Activated naive CD8-positive, alpha-beta T cell treated with anti-CD3 and anti-CD28 coated beads, Interleukin-2, amount 10 ng/mL, durations not matched to agents 7 days and 5 days (primary cell): ENCODE measurements at regions not wholly inside any gene's neighbourhood (a gene's known extent, or its start where the extent isn't known, plus 50 kb on each side); places are given as distances from the start of the nearest gene placed in this dataset.

ENCODE experiments used
- ATAC-seq: fragments of 150-1000 bp; cut with Tn5 transposase; one replicate; pipeline ENCODE4 v1.10.0; 2021; ENCODE audit warnings: low read depth, moderate library complexity
- POLR2A ChIA-PET: fragments of 350-600 bp; sonication (Branson Sonifier 250); formaldehyde crosslinking; loops from one replicate; lab custom pipeline; 2021; ENCODE audit warnings: antibody characterized with exemption; lab: Charles Lee
- DNase-seq: peaks from one replicate; pipeline ENCODE4 v3.0.0; 2021
- H3K27ac Mint-ChIP-seq: one replicate; pipeline ENCODE4 v1.8.0; 2022; ENCODE audit warnings: mild to moderate bottlenecking, mixed read lengths
- H3K27me3 Mint-ChIP-seq: one replicate; pipeline ENCODE4 v1.8.0; 2022; ENCODE audit warnings: mild to moderate bottlenecking, moderate library complexity, mixed read lengths
- H3K36me3 Mint-ChIP-seq: one replicate; pipeline ENCODE4 v1.8.0; 2021; ENCODE audit warnings: mild to moderate bottlenecking, mixed read lengths
- H3K4me1 Mint-ChIP-seq: one replicate; pipeline ENCODE4 v1.8.0; 2021; ENCODE audit warnings: mixed read lengths
- H3K4me3 Mint-ChIP-seq: one replicate; pipeline ENCODE4 v1.8.0; 2022; ENCODE audit warnings: mild to moderate bottlenecking, moderate library complexity, mixed read lengths
- H3K9me3 Mint-ChIP-seq: one replicate; pipeline ENCODE4 v1.8.0; 2021; ENCODE audit warnings: mixed read lengths

DNA sequence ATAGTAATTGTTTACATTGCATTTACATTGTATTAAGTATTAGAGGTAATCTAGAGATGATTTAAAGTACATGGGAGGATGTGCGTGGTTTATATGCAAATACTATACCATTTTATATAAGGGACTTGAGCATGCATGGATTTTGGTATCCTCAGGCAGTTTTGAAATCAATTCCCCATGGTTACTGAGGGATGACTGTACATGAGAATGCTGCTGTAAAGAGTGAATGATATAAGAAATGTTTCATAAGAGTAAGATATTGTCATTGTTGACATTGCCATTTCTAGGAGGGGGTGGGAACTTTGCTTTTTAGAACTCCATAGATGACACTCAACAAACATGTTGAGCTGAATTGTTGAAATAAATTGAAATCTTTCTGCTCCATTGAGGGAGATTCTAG, 185.0 kb downstream of the SEMA6A start:
- no peak for ATAC-seq
- H3K4me3 Mint-ChIP-seq = no peak overlapping the region

DNA sequence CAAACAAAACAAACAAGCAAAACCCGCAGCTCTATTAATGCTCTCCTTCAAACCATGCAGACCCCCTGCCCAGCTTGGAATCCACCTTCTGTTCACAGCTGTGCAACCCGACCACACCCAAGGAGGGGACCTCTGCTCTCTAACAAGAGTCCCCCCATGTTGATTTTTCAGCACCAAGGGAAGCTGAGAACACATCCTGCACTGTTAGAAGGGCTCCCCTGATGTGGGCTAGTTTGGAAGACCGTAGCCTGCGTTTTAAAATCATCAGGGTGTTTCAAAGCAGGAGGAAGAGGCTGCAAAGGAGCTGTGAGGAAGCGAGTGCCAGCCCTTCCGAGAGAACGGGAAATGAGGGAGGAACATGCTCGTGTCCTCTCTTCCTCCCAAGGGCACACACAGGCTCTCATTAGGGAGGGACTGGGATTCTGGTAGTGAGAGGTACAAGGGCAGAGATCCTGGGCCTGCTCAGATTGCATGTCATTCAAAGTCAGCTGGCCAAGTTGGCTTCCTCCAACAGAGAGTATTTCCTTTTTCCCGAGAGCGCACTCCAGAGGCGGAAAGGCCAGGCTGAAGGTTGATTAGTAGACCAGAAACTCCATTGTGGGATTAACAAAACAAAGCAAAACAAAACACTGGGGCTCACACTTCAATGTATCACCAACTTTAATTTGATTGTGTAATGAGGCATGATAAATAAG, 185.9 kb downstream of the SEMA6A start:
- peaks cover 3% of the 10 kb centered on the region for H3K9me3 Mint-ChIP-seq
- no peak for DNase-seq
- POLR2A ChIA-PET = no interaction called here
- no peak for ATAC-seq
- no peaks in the 10 kb centered on the region for H3K36me3 Mint-ChIP-seq
- H3K27ac Mint-ChIP-seq = no peak overlapping the region
- no peaks in the 10 kb centered on the region for H3K27me3 Mint-ChIP-seq
- H3K4me3 Mint-ChIP-seq = no peak overlapping the region
- no peaks in the 10 kb centered on the region for H3K4me1 Mint-ChIP-seq

More for the DNA sequence above, 185.0 kb downstream of the SEMA6A start:
- no peak for DNase-seq
- H3K9me3 Mint-ChIP-seq = peaks cover 3% of the 10 kb centered on the region
- H3K27me3 Mint-ChIP-seq = no peaks in the 10 kb centered on the region
- POLR2A ChIA-PET = no interaction called here
- no peaks in the 10 kb centered on the region for H3K4me1 Mint-ChIP-seq
- H3K27ac Mint-ChIP-seq = no peak overlapping the region
- H3K36me3 Mint-ChIP-seq = no peaks in the 10 kb centered on the region

GRCh38 chr5:116387738-116388137, 186.9 kb downstream of the SEMA6A start:
- no peak overlapping the region for H3K4me3 Mint-ChIP-seq
- no peak for DNase-seq
- H3K4me1 Mint-ChIP-seq = no peaks in the 10 kb centered on the region
- ATAC-seq = no peak
- no peaks in the 10 kb centered on the region for H3K27me3 Mint-ChIP-seq
- H3K9me3 Mint-ChIP-seq = peaks cover 3% of the 10 kb centered on the region
- POLR2A ChIA-PET = no interaction called here
- no peak overlapping the region for H3K27ac Mint-ChIP-seq
- no peaks in the 10 kb centered on the region for H3K36me3 Mint-ChIP-seq

GRCh38 chr5:116386633-116387032, 188.0 kb downstream of the SEMA6A start:
- ATAC-seq (no peak), DNase-seq (no peak)
- no peak overlapping the region for H3K27ac Mint-ChIP-seq
- POLR2A ChIA-PET = no interaction called here
- H3K4me3 Mint-ChIP-seq = no peak overlapping the region
- no peaks in the 10 kb centered on the region for H3K27me3 Mint-ChIP-seq
- peaks cover 3% of the 10 kb centered on the region for H3K9me3 Mint-ChIP-seq
- H3K4me1 Mint-ChIP-seq = no peaks in the 10 kb centered on the region
- H3K36me3 Mint-ChIP-seq = peaks cover 2% of the 10 kb centered on the region

DNA sequence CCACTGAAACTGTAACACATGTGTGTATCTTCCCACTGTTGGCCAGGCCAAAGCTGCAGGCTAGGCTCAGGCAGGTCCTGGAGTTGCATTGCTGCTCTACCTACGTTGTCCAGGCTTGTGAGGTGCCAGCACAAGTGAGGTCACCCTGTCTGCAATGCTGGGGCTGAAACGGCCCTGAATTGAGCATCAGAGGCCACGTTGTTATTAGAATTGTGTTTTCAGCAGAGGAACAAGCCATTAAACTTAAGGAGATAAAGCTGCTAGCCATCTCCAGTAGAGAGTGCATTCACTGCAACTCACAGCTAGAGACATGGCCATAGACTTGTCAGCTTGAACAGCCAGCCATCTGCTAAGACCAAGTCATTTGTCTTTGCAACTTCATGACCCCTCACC, 191.8 kb downstream of the SEMA6A start:
- no peak overlapping the region for H3K4me3 Mint-ChIP-seq
- DNase-seq (no peak), ATAC-seq (no peak)
- POLR2A ChIA-PET = no interaction called here
- H3K4me1 Mint-ChIP-seq = no peaks in the 10 kb centered on the region
- peaks cover 5% of the 10 kb centered on the region for H3K36me3 Mint-ChIP-seq
- H3K9me3 Mint-ChIP-seq = peaks cover 2% of the 10 kb centered on the region
- no peak overlapping the region for H3K27ac Mint-ChIP-seq
- H3K27me3 Mint-ChIP-seq = no peaks in the 10 kb centered on the region

DNA sequence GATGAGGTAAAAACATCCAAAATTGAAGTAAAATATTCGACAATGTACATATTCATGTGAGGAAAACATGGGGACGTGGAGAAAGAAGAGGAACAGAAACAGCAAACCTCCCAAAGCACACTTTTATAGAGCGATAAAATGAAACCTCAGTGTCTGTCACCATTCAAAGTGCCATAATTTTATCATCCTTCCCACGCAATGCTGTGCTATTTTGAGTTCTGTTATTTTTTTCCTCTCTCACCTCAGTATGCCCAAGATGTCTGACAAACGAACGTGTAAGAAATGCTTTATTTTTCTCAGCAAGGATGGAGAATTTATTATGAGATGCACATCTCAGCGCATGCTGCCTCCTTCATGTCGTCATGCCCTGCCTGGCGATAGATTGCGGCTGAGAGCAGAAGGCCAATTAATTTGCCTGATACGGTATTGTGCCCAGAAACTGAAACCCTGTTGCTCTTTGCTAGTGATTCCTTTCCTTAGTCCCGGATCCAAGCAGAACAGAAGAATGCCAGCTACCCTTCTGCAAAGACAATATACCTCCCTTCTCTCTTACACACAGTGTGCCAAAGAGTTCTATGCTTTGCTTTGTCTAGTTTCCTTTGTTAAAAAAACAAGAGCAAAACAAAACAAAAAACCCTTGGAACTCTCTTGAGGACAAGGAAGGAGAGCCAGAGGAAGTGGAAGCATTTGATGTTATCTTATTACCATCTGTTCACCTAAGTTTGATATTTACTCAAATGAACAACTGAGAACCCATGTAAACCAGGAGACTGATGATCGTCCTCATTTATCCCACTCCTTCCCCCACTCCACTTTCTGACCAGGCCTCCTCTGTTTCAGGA, 192.4 kb downstream of the SEMA6A start:
- no peaks in the 10 kb centered on the region for H3K27me3 Mint-ChIP-seq
- POLR2A ChIA-PET = no interaction called here
- peaks cover 5% of the 10 kb centered on the region for H3K36me3 Mint-ChIP-seq
- peaks cover 2% of the 10 kb centered on the region for H3K9me3 Mint-ChIP-seq
- ATAC-seq (no peak), DNase-seq (no peak)
- no peak overlapping the region for H3K27ac Mint-ChIP-seq
- no peaks in the 10 kb centered on the region for H3K4me1 Mint-ChIP-seq
- no peak overlapping the region for H3K4me3 Mint-ChIP-seq

DNA sequence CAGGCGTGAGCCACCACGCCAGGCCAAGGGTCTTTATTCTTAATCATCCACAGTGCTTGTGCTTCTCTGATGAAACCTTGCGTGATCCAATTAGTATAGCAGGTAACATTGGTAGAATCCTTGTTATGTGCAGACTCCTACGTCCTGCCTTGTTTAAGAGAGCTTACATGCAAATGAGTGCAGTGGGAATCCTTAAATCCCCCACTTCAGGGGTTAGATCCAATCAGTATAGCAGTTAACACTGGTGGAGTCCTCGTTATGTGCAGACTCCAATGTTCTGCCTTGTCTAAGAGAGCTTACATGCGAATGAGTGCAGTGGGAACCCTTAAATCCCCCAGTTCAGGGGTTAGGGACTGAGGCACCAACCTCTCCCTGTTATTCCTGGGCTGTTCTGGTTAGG, 193.4 kb downstream of the SEMA6A start:
- H3K27me3 Mint-ChIP-seq = no peaks in the 10 kb centered on the region
- POLR2A ChIA-PET = no interaction called here
- no peak overlapping the region for H3K27ac Mint-ChIP-seq
- ATAC-seq = no peak
- H3K36me3 Mint-ChIP-seq = peaks cover 5% of the 10 kb centered on the region
- DNase-seq = no peak
- H3K9me3 Mint-ChIP-seq = peaks cover 2% of the 10 kb centered on the region
- no peaks in the 10 kb centered on the region for H3K4me1 Mint-ChIP-seq
- H3K4me3 Mint-ChIP-seq = no peak overlapping the region

GRCh38 chr5:116380621-116381020, 194.0 kb downstream of the SEMA6A start:
- Mint-ChIP-seq H3K4me1 (no peaks in the 10 kb centered on the region), H3K4me3 (no peak overlapping the region), H3K36me3 (peaks cover 5% of the 10 kb centered on the region), H3K27me3 (no peaks in the 10 kb centered on the region), H3K27ac (no peak overlapping the region), H3K9me3 (no peaks in the 10 kb centered on the region)
- DNase-seq (no peak), ATAC-seq (no peak)
- POLR2A ChIA-PET = no interaction called here

DNA sequence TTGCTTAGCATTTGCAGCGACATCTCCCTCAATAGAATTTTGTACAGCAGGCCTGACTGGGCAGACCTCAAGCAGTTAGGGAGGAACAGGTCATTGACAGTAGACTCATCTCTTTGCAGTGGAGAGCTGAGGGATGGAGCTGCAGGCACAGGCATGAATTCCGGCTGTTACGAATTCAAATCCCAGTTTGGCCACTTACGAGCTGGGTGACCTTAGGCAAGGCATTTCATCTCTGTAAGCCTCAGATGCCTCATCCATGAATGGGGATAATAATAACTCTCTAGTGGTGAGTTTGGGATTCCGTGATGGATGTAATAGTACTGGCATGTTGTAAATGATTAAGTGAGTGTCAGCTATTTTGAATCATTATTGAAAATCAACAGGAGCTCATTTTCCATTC, 195.3 kb downstream of the SEMA6A start:
- H3K4me3 Mint-ChIP-seq = no peak overlapping the region
- H3K4me1 Mint-ChIP-seq = no peaks in the 10 kb centered on the region
- peaks cover 5% of the 10 kb centered on the region for H3K36me3 Mint-ChIP-seq
- H3K27ac Mint-ChIP-seq = no peak overlapping the region
- no peaks in the 10 kb centered on the region for H3K9me3 Mint-ChIP-seq
- ATAC-seq = no peak
- no peak for DNase-seq
- POLR2A ChIA-PET = no interaction called here
- no peaks in the 10 kb centered on the region for H3K27me3 Mint-ChIP-seq

DNA sequence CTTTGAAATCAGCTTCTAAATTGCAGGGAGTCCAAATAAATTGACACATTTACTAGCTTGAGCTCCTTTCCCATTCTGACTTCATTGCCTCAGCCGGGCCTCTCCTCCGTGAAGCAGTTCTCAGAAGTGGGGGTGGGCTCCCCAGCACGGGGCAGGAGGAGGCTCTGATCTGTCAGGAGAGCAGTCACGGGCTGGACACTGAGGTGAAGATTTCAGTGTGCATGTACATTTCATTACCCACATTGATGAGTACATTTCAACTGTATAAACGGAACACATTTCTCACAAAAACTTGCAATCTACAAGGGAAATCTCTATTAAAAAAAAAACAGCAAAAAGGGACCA, 195.9 kb downstream of the SEMA6A start:
- Mint-ChIP-seq H3K4me3 (no peak overlapping the region), H3K4me1 (no peaks in the 10 kb centered on the region), H3K27me3 (no peaks in the 10 kb centered on the region), H3K36me3 (peaks cover 5% of the 10 kb centered on the region), H3K9me3 (no peaks in the 10 kb centered on the region), H3K27ac (no peak overlapping the region)
- POLR2A ChIA-PET = no interaction called here
- ATAC-seq (no peak), DNase-seq (no peak)

GRCh38 chr5:116378007-116378776, 196.4 kb downstream of the SEMA6A start:
- no peaks in the 10 kb centered on the region for H3K9me3 Mint-ChIP-seq
- DNase-seq = no peak
- POLR2A ChIA-PET = interaction anchor here (0.5 kb wide), 1 partner anchor 287 kb away, joined by 3 read pairs; no protein-coding TSS in a partner anchor
- no peak overlapping the region for H3K27ac Mint-ChIP-seq
- H3K36me3 Mint-ChIP-seq = peaks cover 5% of the 10 kb centered on the region
- H3K4me1 Mint-ChIP-seq = no peaks in the 10 kb centered on the region
- no peak for ATAC-seq
- no peak overlapping the region for H3K4me3 Mint-ChIP-seq
- no peaks in the 10 kb centered on the region for H3K27me3 Mint-ChIP-seq

GRCh38 chr5:116377276-116378006, 197.2 kb downstream of the SEMA6A start:
- Mint-ChIP-seq H3K27ac (no peak overlapping the region), H3K4me3 (no peak overlapping the region), H3K36me3 (peaks cover 5% of the 10 kb centered on the region), H3K9me3 (no peaks in the 10 kb centered on the region), H3K27me3 (no peaks in the 10 kb centered on the region), H3K4me1 (no peaks in the 10 kb centered on the region)
- DNase-seq (no peak), ATAC-seq (no peak)
- POLR2A ChIA-PET = no interaction called here

DNA sequence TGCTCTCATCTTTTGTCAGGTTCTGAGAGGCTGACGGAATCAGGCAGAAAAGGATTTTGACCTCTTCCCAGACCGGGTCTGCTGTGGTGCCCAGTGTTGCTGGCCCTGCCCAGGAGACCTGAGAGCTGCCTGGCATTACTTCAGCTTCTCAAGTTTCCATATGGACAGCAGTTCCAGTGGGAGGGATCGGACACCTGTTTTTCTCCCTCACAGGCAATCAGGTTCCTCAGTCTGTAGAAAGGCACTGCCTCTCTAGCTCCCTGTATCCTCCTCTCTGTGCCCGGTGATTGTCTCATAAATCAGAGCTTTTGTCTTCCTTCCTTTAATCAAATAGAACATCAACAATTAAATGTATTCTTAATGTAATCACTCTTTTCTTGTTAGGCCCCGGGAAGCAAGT, 198.7 kb downstream of the SEMA6A start:
- H3K4me3 Mint-ChIP-seq = no peak overlapping the region
- no peak for ATAC-seq
- no peaks in the 10 kb centered on the region for H3K36me3 Mint-ChIP-seq
- POLR2A ChIA-PET = no interaction called here
- no peak for DNase-seq
- no peaks in the 10 kb centered on the region for H3K27me3 Mint-ChIP-seq
- H3K9me3 Mint-ChIP-seq = no peaks in the 10 kb centered on the region
- H3K4me1 Mint-ChIP-seq = peaks cover under 1% of the 10 kb centered on the region
- H3K27ac Mint-ChIP-seq = no peak overlapping the region
